ENCODE measurements at regions not wholly inside any gene's neighbourhood (a gene's known extent, or its start where the extent isn't known, plus 50 kb on each side); places are given as distances from the start of the nearest gene placed in this dataset.
"Not testable (repeated sequence)": the region's sequence is repeated elsewhere in the genome, so short reads cannot be mapped to it uniquely, and the experiment has no call there.

- H3K27ac Mint-ChIP-seq, result no peak overlapping the region
Observed at GRCh38 chr17:27082023-27082774, 211.7 kb upstream of the WSB1 start.

GRCh38 chr17:27082775-27083154 lies 211.1 kb upstream of the WSB1 start:
- no peak overlapping the region for H3K27ac Mint-ChIP-seq
- peaks cover 10% of the 10 kb centered on the region for H3K9me3 Mint-ChIP-seq
- H3K4me1 Mint-ChIP-seq (ENCODE audit: low read depth), result no peaks in the 10 kb centered on the region
- H3K36me3 Mint-ChIP-seq (ENCODE audit: low read depth), result no peaks in the 10 kb centered on the region
- H3K27me3 Mint-ChIP-seq (ENCODE audit: low read depth), result no peaks in the 10 kb centered on the region
- H3K4me3 Mint-ChIP-seq, result no peak overlapping the region

More at GRCh38 chr17:27082023-27082774, 211.7 kb upstream of the WSB1 start:
- no peak overlapping the region for H3K4me3 Mint-ChIP-seq
- no peaks in the 10 kb centered on the region for H3K36me3 Mint-ChIP-seq (ENCODE audit: low read depth)
- H3K9me3 Mint-ChIP-seq, result peaks cover 10% of the 10 kb centered on the region
- no peaks in the 10 kb centered on the region for H3K4me1 Mint-ChIP-seq (ENCODE audit: low read depth)
- no peaks in the 10 kb centered on the region for H3K27me3 Mint-ChIP-seq (ENCODE audit: low read depth)

GRCh38 chr17:27083408-27084185 lies 210.3 kb upstream of the WSB1 start:
- Mint-ChIP-seq H3K27me3 (ENCODE audit: low read depth) (no peaks in the 10 kb centered on the region), H3K4me3 (no peak overlapping the region), H3K27ac (no peak overlapping the region), H3K9me3 (peaks cover 10% of the 10 kb centered on the region), H3K4me1 (ENCODE audit: low read depth) (no peaks in the 10 kb centered on the region), H3K36me3 (ENCODE audit: low read depth) (no peaks in the 10 kb centered on the region)

GRCh38 chr17:27085517-27085916 lies 208.4 kb upstream of the WSB1 start:
- peaks cover 13% of the 10 kb centered on the region for H3K9me3 Mint-ChIP-seq
- no peaks in the 10 kb centered on the region for H3K36me3 Mint-ChIP-seq (ENCODE audit: low read depth)
- H3K27ac Mint-ChIP-seq, result no peak overlapping the region
- H3K4me1 Mint-ChIP-seq (ENCODE audit: low read depth), result no peaks in the 10 kb centered on the region
- H3K27me3 Mint-ChIP-seq (ENCODE audit: low read depth), result no peaks in the 10 kb centered on the region
- no peak overlapping the region for H3K4me3 Mint-ChIP-seq

- Mint-ChIP-seq H3K4me3 (no peak overlapping the region), H3K27me3 (ENCODE audit: low read depth) (no peaks in the 10 kb centered on the region), H3K36me3 (ENCODE audit: low read depth) (no peaks in the 10 kb centered on the region), H3K9me3 (peaks cover 13% of the 10 kb centered on the region), H3K4me1 (ENCODE audit: low read depth) (no peaks in the 10 kb centered on the region), H3K27ac (no peak overlapping the region)
Observed at GRCh38 chr17:27086526-27086925, 207.4 kb upstream of the WSB1 start.

- no peak overlapping the region for H3K27ac Mint-ChIP-seq
- H3K36me3 Mint-ChIP-seq (ENCODE audit: low read depth), result no peaks in the 10 kb centered on the region
- no peaks in the 10 kb centered on the region for H3K4me1 Mint-ChIP-seq (ENCODE audit: low read depth)
- H3K9me3 Mint-ChIP-seq, result peaks cover 13% of the 10 kb centered on the region
- no peak overlapping the region for H3K4me3 Mint-ChIP-seq
- H3K27me3 Mint-ChIP-seq (ENCODE audit: low read depth), result no peaks in the 10 kb centered on the region
Observed at GRCh38 chr17:27087935-27088766, 205.8 kb upstream of the WSB1 start.

GRCh38 chr17:27088767-27089078 lies 205.2 kb upstream of the WSB1 start:
- Mint-ChIP-seq H3K4me1 (ENCODE audit: low read depth) (no peaks in the 10 kb centered on the region), H3K27ac (no peak overlapping the region), H3K9me3 (peaks cover 13% of the 10 kb centered on the region), H3K4me3 (no peak overlapping the region), H3K27me3 (ENCODE audit: low read depth) (no peaks in the 10 kb centered on the region), H3K36me3 (ENCODE audit: low read depth) (no peaks in the 10 kb centered on the region)

- H3K4me3 Mint-ChIP-seq; H3K4me1 Mint-ChIP-seq (ENCODE audit: low read depth); H3K27me3 Mint-ChIP-seq (ENCODE audit: low read depth); H3K27ac Mint-ChIP-seq; H3K36me3 Mint-ChIP-seq (ENCODE audit: low read depth): not testable (repeated sequence)
- H3K9me3 Mint-ChIP-seq, result peaks cover 13% of the 10 kb centered on the region
Observed at GRCh38 chr17:27089079-27089928, 204.6 kb upstream of the WSB1 start.

- Mint-ChIP-seq H3K36me3 (ENCODE audit: low read depth) (no peaks in the 10 kb centered on the region), H3K9me3 (peaks cover 13% of the 10 kb centered on the region), H3K4me1 (ENCODE audit: low read depth) (no peaks in the 10 kb centered on the region), H3K27ac (no peak overlapping the region), H3K27me3 (ENCODE audit: low read depth) (no peaks in the 10 kb centered on the region), H3K4me3 (no peak overlapping the region)
Observed at GRCh38 chr17:27089929-27090247, 204.0 kb upstream of the WSB1 start.

- H3K4me1 Mint-ChIP-seq (ENCODE audit: low read depth); H3K4me3 Mint-ChIP-seq; H3K27ac Mint-ChIP-seq; H3K36me3 Mint-ChIP-seq (ENCODE audit: low read depth); H3K27me3 Mint-ChIP-seq (ENCODE audit: low read depth): not testable (repeated sequence)
- H3K9me3 Mint-ChIP-seq, result peaks cover 13% of the 10 kb centered on the region
Observed at GRCh38 chr17:27090450-27091042, 203.4 kb upstream of the WSB1 start.

- H3K9me3 Mint-ChIP-seq, result peaks cover 10% of the 10 kb centered on the region
- H3K4me1 Mint-ChIP-seq (ENCODE audit: low read depth), result no peaks in the 10 kb centered on the region
- no peaks in the 10 kb centered on the region for H3K36me3 Mint-ChIP-seq (ENCODE audit: low read depth)
- no peak overlapping the region for H3K4me3 Mint-ChIP-seq
- no peak overlapping the region for H3K27ac Mint-ChIP-seq
- H3K27me3 Mint-ChIP-seq (ENCODE audit: low read depth), result no peaks in the 10 kb centered on the region
Observed at GRCh38 chr17:27091043-27091497, 202.8 kb upstream of the WSB1 start.

GRCh38 chr17:27094179-27094578 lies 199.7 kb upstream of the WSB1 start:
- H3K9me3 Mint-ChIP-seq; H3K36me3 Mint-ChIP-seq (ENCODE audit: low read depth); H3K4me3 Mint-ChIP-seq; H3K4me1 Mint-ChIP-seq (ENCODE audit: low read depth); H3K27ac Mint-ChIP-seq; H3K27me3 Mint-ChIP-seq (ENCODE audit: low read depth): not testable (repeated sequence)

- H3K4me3 Mint-ChIP-seq; H3K27me3 Mint-ChIP-seq (ENCODE audit: low read depth); H3K27ac Mint-ChIP-seq; H3K9me3 Mint-ChIP-seq; H3K36me3 Mint-ChIP-seq (ENCODE audit: low read depth); H3K4me1 Mint-ChIP-seq (ENCODE audit: low read depth): not testable (repeated sequence)
Observed at GRCh38 chr17:27095821-27096220, 198.1 kb upstream of the WSB1 start.

GRCh38 chr17:27099266-27099665 lies 194.6 kb upstream of the WSB1 start:
- not testable (repeated sequence) for H3K27me3 Mint-ChIP-seq (ENCODE audit: low read depth); H3K4me1 Mint-ChIP-seq (ENCODE audit: low read depth); H3K4me3 Mint-ChIP-seq; H3K27ac Mint-ChIP-seq; H3K9me3 Mint-ChIP-seq; H3K36me3 Mint-ChIP-seq (ENCODE audit: low read depth)
